Head of caudate nucleus (tissue), 42 donors: ENCODE measurements at regions not wholly inside any gene's neighbourhood (a gene's known extent, or its start where the extent isn't known, plus 50 kb on each side); places are given as distances from the start of the nearest gene placed in this dataset.

Experiments
- DNase-seq, 42 donors: peaks; one replicate each; pipeline versions ENCODE4 v3.0.0 to v3.0.0-alpha.2; 2020 to 2021; ENCODE audit warnings: mixed read lengths in 7 of 42
- intact Hi-C: fragments of 100-400 bp; cut with DNase I; formaldehyde crosslinking; loops from one replicate; pipeline ENCODE4 v1.15.0; 2022

GRCh38 chr5:160506006-160507004 lies 84.7 kb downstream of the PTTG1 start:
- peak; percentile 46 to 91 (median 74) for DNase-seq
- intact Hi-C loops, result loop anchor here (10.0 kb wide), 1 partner anchor 62 kb away; no protein-coding TSS in a partner anchor

- intact Hi-C loops, result loop anchor here (10.0 kb wide), 1 partner anchor 62 kb away; no protein-coding TSS in a partner anchor
- DNase-seq, result peak in 14 of 42 donors; percentile 12 to 71 (median 28)
Observed at GRCh38 chr5:160507221-160507721, 85.6 kb downstream of the PTTG1 start.

- intact Hi-C loops, result loop anchor here (10.0 kb wide), 1 partner anchor 64 kb away; no protein-coding TSS in a partner anchor
- DNase-seq, result peak in 40 of 42 donors; percentile 20 to 89 (median 66)
Observed at GRCh38 chr5:160508780-160509361, 87.2 kb downstream of the PTTG1 start.

- intact Hi-C loops, result no loop called here
- DNase-seq, result peak in 1 of 42 donors; percentile 41
Observed at GRCh38 chr5:160511280-160511929, 89.8 kb downstream of the PTTG1 start.
